Nephron progenitor cell (in vitro differentiated cells): ENCODE measurements at regions not wholly inside any gene's neighbourhood (a gene's known extent, or its start where the extent isn't known, plus 50 kb on each side); places are given as distances from the start of the nearest gene placed in this dataset.

Experiments used
- DNase-seq: peaks from one replicate; pipeline ENCODE4 v3.0.0; 2021
- H3K27ac Mint-ChIP-seq: 2 replicates; pipeline ENCODE4 v1.8.0; 2021; ENCODE audit warnings: mild to moderate bottlenecking, moderate library complexity, mixed read lengths
- H3K27me3 Mint-ChIP-seq: 2 replicates; pipeline ENCODE4 v1.8.0; 2021; ENCODE audit warnings: mild to moderate bottlenecking, low read depth, mixed read lengths; ENCODE audit not compliant: poor library complexity
- H3K36me3 Mint-ChIP-seq: 2 replicates; pipeline ENCODE4 v1.8.0; 2021; ENCODE audit warnings: low read depth, mixed read lengths
- H3K4me1 Mint-ChIP-seq: 2 replicates; pipeline ENCODE4 v1.8.0; 2021; ENCODE audit warnings: mixed read lengths
- H3K4me3 Mint-ChIP-seq: 2 replicates; pipeline ENCODE4 v1.8.0; 2021; ENCODE audit warnings: mild to moderate bottlenecking, moderate library complexity, mixed read lengths
- H3K9me3 Mint-ChIP-seq: 2 replicates; pipeline ENCODE4 v1.8.0; 2021; ENCODE audit warnings: mild to moderate bottlenecking, moderate library complexity, mixed read lengths
- TF ChIP-seq, protein P1 (sequence below): fragments of 200-600 bp; sonication (generic); IDR thresholded peaks from 2 replicates; pipeline ENCODE4 v1.5.0; 2021; ENCODE audit warnings: antibody characterized with exemption

DNA sequence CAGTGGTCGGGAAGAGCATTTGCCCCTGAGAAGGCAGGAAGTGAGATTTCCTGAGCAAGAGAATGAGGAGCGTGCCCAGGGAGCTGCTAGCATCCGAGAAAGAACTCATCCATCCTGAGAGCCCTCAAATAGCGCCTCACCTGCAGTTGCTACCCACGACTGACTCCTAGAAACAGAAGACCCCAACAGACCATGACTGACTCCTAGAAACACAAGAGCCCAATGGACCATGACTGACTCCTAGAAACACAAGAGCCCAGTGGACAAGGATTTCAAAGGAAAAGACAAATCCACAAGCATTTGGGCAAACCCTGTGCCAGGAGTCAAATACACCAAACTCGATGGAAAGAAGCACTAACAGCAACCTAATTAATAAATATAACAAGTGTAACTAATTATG is 575.2 kb upstream of the FRG1 start:
- Mint-ChIP-seq H3K27me3 (no peaks in the 10 kb centered on the region), H3K4me3 (no peak overlapping the region), H3K27ac (no peak overlapping the region), H3K4me1 (no peaks in the 10 kb centered on the region), H3K9me3 (peaks cover 87% of the 10 kb centered on the region), H3K36me3 (no peaks in the 10 kb centered on the region)
- TF ChIP-seq, protein P1, sequence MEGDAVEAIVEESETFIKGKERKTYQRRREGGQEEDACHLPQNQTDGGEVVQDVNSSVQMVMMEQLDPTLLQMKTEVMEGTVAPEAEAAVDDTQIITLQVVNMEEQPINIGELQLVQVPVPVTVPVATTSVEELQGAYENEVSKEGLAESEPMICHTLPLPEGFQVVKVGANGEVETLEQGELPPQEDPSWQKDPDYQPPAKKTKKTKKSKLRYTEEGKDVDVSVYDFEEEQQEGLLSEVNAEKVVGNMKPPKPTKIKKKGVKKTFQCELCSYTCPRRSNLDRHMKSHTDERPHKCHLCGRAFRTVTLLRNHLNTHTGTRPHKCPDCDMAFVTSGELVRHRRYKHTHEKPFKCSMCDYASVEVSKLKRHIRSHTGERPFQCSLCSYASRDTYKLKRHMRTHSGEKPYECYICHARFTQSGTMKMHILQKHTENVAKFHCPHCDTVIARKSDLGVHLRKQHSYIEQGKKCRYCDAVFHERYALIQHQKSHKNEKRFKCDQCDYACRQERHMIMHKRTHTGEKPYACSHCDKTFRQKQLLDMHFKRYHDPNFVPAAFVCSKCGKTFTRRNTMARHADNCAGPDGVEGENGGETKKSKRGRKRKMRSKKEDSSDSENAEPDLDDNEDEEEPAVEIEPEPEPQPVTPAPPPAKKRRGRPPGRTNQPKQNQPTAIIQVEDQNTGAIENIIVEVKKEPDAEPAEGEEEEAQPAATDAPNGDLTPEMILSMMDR = no peak
- DNase-seq = no peak

DNA sequence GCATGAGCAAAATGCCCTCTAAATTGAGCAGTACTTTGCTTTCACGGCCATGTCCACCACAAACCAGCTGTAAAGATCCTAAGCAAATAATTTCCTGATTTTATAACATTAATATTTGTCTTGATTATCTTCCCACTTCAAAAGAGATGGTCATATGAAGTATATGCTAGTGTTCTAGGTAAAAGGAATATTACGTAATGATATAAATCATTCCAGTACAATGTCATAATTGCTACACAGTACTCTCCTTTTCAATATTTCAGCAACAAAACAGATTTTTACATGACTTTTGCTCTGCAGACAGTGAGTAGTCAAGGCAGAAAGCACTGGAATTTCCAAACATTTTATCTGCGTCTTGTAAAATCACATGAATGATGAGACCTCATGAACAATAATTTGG is 572.8 kb upstream of the FRG1 start:
- H3K27me3 Mint-ChIP-seq = no peaks in the 10 kb centered on the region
- H3K4me1 Mint-ChIP-seq = no peaks in the 10 kb centered on the region
- H3K9me3 Mint-ChIP-seq = peaks cover 87% of the 10 kb centered on the region
- TF ChIP-seq, protein P1 = no peak
- H3K4me3 Mint-ChIP-seq = no peak overlapping the region
- peaks cover 5% of the 10 kb centered on the region for H3K36me3 Mint-ChIP-seq
- no peak overlapping the region for H3K27ac Mint-ChIP-seq
- no peak for DNase-seq

DNA sequence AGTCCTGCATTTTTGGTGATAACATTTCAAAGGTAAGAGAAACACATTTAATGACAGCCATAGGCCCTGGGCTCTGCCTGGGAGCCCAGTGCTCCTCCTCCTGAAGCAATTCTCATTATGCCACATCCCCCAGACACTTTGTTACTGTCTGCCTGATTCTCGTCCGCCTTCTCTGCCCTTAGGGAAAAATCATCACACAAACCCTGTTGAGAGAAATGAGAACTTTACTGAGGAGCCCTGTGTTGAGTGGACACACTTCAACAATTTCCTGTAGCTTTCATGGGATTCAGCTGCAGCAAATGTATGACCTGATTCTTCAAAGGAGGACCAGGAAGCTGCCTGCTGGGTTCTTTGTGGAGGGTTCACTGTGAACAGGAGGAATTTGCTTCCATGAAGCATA is 566.5 kb upstream of the FRG1 start:
- peaks cover 5% of the 10 kb centered on the region for H3K36me3 Mint-ChIP-seq
- H3K27me3 Mint-ChIP-seq = no peaks in the 10 kb centered on the region
- no peak for DNase-seq
- no peaks in the 10 kb centered on the region for H3K4me1 Mint-ChIP-seq
- TF ChIP-seq, protein P1 = no peak
- H3K27ac Mint-ChIP-seq = no peak overlapping the region
- H3K9me3 Mint-ChIP-seq = peaks cover 89% of the 10 kb centered on the region
- H3K4me3 Mint-ChIP-seq = no peak overlapping the region

DNA sequence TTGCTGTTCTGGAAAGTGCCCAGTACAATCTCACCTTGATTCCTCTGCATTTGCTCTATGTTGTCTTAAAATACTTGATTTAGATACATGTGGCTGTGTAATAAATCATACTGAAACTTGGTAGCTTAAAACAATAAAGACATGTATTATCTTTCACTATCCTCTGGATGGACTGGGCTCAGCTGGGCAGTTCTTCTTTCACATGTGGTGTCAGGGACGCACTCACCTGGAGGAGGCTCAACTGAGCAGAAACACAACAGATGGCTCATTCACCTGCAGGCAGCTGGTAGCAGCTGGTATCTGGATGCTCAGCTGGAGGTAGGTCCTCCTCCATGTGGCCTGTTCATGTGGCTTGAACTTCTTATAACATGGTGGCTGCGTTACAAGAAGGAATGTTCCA is 563.8 kb upstream of the FRG1 start:
- Mint-ChIP-seq H3K36me3 (no peaks in the 10 kb centered on the region), H3K9me3 (peaks cover 83% of the 10 kb centered on the region), H3K27ac (no peak overlapping the region), H3K27me3 (no peaks in the 10 kb centered on the region), H3K4me3 (no peak overlapping the region), H3K4me1 (no peaks in the 10 kb centered on the region)
- TF ChIP-seq, protein P1 = no peak
- DNase-seq = no peak

DNA sequence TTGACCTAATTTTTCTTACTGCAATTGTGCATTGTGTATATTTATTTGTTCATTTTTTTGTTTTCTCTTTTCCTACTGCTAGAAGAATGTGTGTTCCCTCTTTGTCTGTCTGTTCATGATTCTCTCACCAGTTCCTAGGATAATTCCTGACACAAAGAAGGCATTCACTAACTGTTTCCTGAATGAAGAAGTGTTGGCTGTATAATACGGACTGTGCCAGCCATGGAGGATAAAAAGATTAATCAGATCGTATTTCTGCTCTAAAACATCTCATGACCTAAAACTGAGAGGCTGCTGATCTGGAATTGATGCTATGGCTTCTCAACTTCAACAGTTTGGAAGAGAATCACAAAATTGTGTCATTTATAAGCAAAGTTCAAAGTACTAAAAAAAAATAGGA is 563.1 kb upstream of the FRG1 start:
- no peak overlapping the region for H3K4me3 Mint-ChIP-seq
- no peak for DNase-seq
- no peak overlapping the region for H3K27ac Mint-ChIP-seq
- no peaks in the 10 kb centered on the region for H3K27me3 Mint-ChIP-seq
- no peaks in the 10 kb centered on the region for H3K36me3 Mint-ChIP-seq
- TF ChIP-seq, protein P1 = no peak
- peaks cover 81% of the 10 kb centered on the region for H3K9me3 Mint-ChIP-seq
- no peaks in the 10 kb centered on the region for H3K4me1 Mint-ChIP-seq

DNA sequence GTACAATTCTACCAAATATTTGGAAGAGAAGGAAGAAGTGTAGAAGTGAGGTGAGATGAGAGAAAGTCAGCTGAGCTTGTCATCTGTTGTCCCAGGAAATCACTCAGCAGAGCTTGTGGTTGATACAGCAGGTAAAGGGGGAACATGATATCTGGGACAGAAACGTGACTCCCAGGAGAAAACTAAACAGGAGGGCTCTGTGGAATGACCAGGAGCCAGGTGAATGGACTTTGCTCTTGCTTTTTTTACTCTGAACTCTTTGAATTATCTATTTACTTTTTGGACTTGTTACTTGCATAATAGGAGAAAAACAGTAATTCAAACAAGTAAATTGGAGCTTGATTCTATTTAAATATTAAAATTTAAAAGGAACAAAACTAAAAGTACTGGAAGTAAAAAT is 555.6 kb upstream of the FRG1 start:
- Mint-ChIP-seq H3K4me1 (no peaks in the 10 kb centered on the region), H3K36me3 (no peaks in the 10 kb centered on the region), H3K27ac (no peak overlapping the region), H3K4me3 (no peak overlapping the region), H3K27me3 (no peaks in the 10 kb centered on the region), H3K9me3 (peaks cover 74% of the 10 kb centered on the region)
- TF ChIP-seq, protein P1 = no peak
- DNase-seq = no peak
